ENCODE measurements at regions not wholly inside any gene's neighbourhood (a gene's known extent, or its start where the extent isn't known, plus 50 kb on each side); places are given as distances from the start of the nearest gene placed in this dataset.

- H3K4me1 ChIP-seq (ENCODE audit: control insufficient read depth, insufficient read depth, low read length) = no peaks in the 10 kb centered on the region
- no peak for DNase-seq
- intact Hi-C loops (cut with DNase I) = no loop called here
- no peaks in the 10 kb centered on the region for H3K9me3 ChIP-seq (ENCODE audit: control insufficient read depth, low read length)
- H3K27ac ChIP-seq (ENCODE audit: low read length) = no peak overlapping the region
- WGBS = 77% methylated on average over 5 of the region's 5 CpGs
- ATAC-seq = no peak
- no peak overlapping the region for H3K4me3 ChIP-seq (ENCODE audit: low read length)
- no peaks in the 10 kb centered on the region for H3K27me3 ChIP-seq (ENCODE audit: control insufficient read depth, insufficient read depth)
Measured at GRCh38 chr10:8628351-8628750, 573.9 kb downstream of the GATA3 start.

- no peak overlapping the region for H3K27ac ChIP-seq (ENCODE audit: low read length)
- ATAC-seq = no peak
- no peak for DNase-seq
- H3K9me3 ChIP-seq (ENCODE audit: control insufficient read depth, low read length) = no peaks in the 10 kb centered on the region
- H3K4me3 ChIP-seq (ENCODE audit: low read length) = no peak overlapping the region
- peaks cover 3% of the 10 kb centered on the region for H3K4me1 ChIP-seq (ENCODE audit: control insufficient read depth, insufficient read depth, low read length)
- intact Hi-C loops (cut with DNase I) = no loop called here
- WGBS = 77% methylated on average over 1 of the region's 1 CpG
- H3K27me3 ChIP-seq (ENCODE audit: control insufficient read depth, insufficient read depth) = no peaks in the 10 kb centered on the region
Measured at GRCh38 chr10:8633909-8634308, 579.4 kb downstream of the GATA3 start.

- Histone ChIP-seq H3K27ac (ENCODE audit: low read length) (no peak overlapping the region), H3K27me3 (ENCODE audit: control insufficient read depth, insufficient read depth) (no peaks in the 10 kb centered on the region), H3K4me1 (ENCODE audit: control insufficient read depth, insufficient read depth, low read length) (peaks cover 3% of the 10 kb centered on the region), H3K4me3 (ENCODE audit: low read length) (no peak overlapping the region), H3K9me3 (ENCODE audit: control insufficient read depth, low read length) (no peaks in the 10 kb centered on the region)
- DNase-seq (no peak), ATAC-seq (no peak)
- WGBS = 89% methylated on average over 9 of the region's 9 CpGs
- intact Hi-C loops (cut with DNase I) = no loop called here
Measured at GRCh38 chr10:8636371-8636770, 581.9 kb downstream of the GATA3 start.

- Histone ChIP-seq H3K4me1 (ENCODE audit: control insufficient read depth, insufficient read depth, low read length) (peaks cover 3% of the 10 kb centered on the region), H3K9me3 (ENCODE audit: control insufficient read depth, low read length) (no peaks in the 10 kb centered on the region), H3K27ac (ENCODE audit: low read length) (no peak overlapping the region), H3K4me3 (ENCODE audit: low read length) (no peak overlapping the region), H3K27me3 (ENCODE audit: control insufficient read depth, insufficient read depth) (no peaks in the 10 kb centered on the region)
- WGBS = 49% methylated on average over 4 of the region's 4 CpGs
- intact Hi-C loops (cut with DNase I) = no loop called here
- DNase-seq (no peak), ATAC-seq (peak in 1 of 2 donors; percentile 26)
Measured at GRCh38 chr10:8637640-8638039, 583.2 kb downstream of the GATA3 start.

- 56% methylated on average over 4 of the region's 4 CpGs for WGBS
- intact Hi-C loops (cut with DNase I) = no loop called here
- no peaks in the 10 kb centered on the region for H3K27me3 ChIP-seq (ENCODE audit: control insufficient read depth, insufficient read depth)
Measured at GRCh38 chr10:8638088-8638672, 583.7 kb downstream of the GATA3 start.

DNA sequence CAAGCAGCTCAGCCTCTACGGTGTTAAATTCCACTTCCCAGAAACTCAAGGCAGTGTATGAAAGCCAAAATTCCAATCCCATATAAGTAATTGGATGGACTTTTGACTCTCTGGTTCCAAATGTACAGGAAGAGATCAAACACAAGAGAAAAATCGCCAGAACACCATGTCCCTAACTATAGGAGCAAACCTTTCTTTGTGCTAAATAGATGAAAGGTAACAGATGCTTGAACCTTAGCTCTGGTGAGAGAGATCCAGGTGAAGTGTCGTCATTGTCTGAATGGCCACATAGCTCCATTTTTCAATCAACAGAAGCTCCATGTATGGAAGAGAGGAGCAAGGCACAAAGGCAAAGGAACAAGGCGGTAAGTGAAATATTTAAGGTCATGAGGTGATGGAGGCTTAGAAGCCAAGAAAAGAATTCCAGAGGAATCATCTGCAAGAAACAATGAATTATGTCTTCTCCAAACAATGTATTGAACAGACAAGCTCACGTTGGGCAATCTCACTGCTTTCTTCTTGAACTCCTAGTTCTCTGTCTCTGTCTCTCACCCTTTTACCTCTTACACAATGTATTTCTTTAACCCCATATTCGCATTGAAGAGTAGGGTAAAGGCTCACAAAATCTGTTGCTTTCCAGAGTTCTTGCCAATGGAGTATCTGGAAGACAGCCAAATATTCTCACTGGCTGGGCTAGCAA is 585.1 kb downstream of the GATA3 start:
- ATAC-seq (no peak), DNase-seq (no peak)
- intact Hi-C loops (cut with DNase I) = no loop called here
- 63% methylated on average over 6 of the region's 6 CpGs for WGBS
- H3K27ac ChIP-seq (ENCODE audit: low read length) = no peak overlapping the region
- H3K9me3 ChIP-seq (ENCODE audit: control insufficient read depth, low read length) = no peaks in the 10 kb centered on the region
- H3K4me1 ChIP-seq (ENCODE audit: control insufficient read depth, insufficient read depth, low read length) = peaks cover 3% of the 10 kb centered on the region
- no peaks in the 10 kb centered on the region for H3K27me3 ChIP-seq (ENCODE audit: control insufficient read depth, insufficient read depth)
- H3K4me3 ChIP-seq (ENCODE audit: low read length) = no peak overlapping the region

More at GRCh38 chr10:8638088-8638672, 583.7 kb downstream of the GATA3 start:
- DNase-seq (no peak), ATAC-seq (no peak)
- Histone ChIP-seq H3K27ac (ENCODE audit: low read length) (no peak overlapping the region), H3K4me3 (ENCODE audit: low read length) (no peak overlapping the region), H3K4me1 (ENCODE audit: control insufficient read depth, insufficient read depth, low read length) (peaks cover 3% of the 10 kb centered on the region), H3K9me3 (ENCODE audit: control insufficient read depth, low read length) (no peaks in the 10 kb centered on the region)

- DNase-seq = no peak
- no peak for ATAC-seq
- no peak overlapping the region for H3K4me3 ChIP-seq (ENCODE audit: low read length)
- H3K27ac ChIP-seq (ENCODE audit: low read length) = no peak overlapping the region
- H3K4me1 ChIP-seq (ENCODE audit: control insufficient read depth, insufficient read depth, low read length) = peaks cover 3% of the 10 kb centered on the region
- 63% methylated on average over 3 of the region's 3 CpGs for WGBS
- intact Hi-C loops (cut with DNase I) = no loop called here
- no peaks in the 10 kb centered on the region for H3K27me3 ChIP-seq (ENCODE audit: control insufficient read depth, insufficient read depth)
- no peaks in the 10 kb centered on the region for H3K9me3 ChIP-seq (ENCODE audit: control insufficient read depth, low read length)
Measured at GRCh38 chr10:8640301-8640700, 585.8 kb downstream of the GATA3 start.

- Histone ChIP-seq H3K4me3 (ENCODE audit: low read length) (no peak overlapping the region), H3K27me3 (ENCODE audit: control insufficient read depth, insufficient read depth) (no peaks in the 10 kb centered on the region), H3K4me1 (ENCODE audit: control insufficient read depth, insufficient read depth, low read length) (peaks cover 3% of the 10 kb centered on the region), H3K27ac (ENCODE audit: low read length) (no peak overlapping the region), H3K9me3 (ENCODE audit: control insufficient read depth, low read length) (no peaks in the 10 kb centered on the region)
- DNase-seq (no peak), ATAC-seq (no peak)
- intact Hi-C loops (cut with DNase I) = no loop called here
Measured at GRCh38 chr10:8640878-8641277, 586.4 kb downstream of the GATA3 start.

DNA sequence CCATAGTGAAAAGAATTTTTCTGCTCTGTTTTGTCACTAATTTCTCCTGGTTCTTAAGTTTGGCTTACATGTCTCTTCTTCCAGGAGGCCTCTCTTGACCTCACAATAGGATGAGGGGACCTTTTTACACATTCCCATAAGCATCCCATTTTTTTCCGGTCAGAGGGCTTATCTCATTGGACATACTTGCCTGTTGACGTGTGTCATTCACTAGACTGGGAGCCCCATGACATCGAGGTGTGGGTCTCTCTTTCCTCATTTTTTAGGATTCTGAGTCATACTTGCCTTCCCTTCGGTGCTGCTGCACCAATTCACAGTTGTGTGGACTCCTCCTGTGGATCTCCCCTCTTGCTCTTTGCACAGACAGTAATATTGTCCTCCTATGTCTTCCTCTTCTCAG is 601.8 kb downstream of the GATA3 start:
- Histone ChIP-seq H3K27ac (ENCODE audit: low read length) (no peak overlapping the region), H3K27me3 (ENCODE audit: control insufficient read depth, insufficient read depth) (no peaks in the 10 kb centered on the region), H3K4me3 (ENCODE audit: low read length) (no peak overlapping the region), H3K4me1 (ENCODE audit: control insufficient read depth, insufficient read depth, low read length) (no peaks in the 10 kb centered on the region), H3K9me3 (ENCODE audit: control insufficient read depth, low read length) (no peaks in the 10 kb centered on the region)
- WGBS = 69% methylated on average over 4 of the region's 4 CpGs
- intact Hi-C loops (cut with DNase I) = no loop called here
- ATAC-seq = no peak
- DNase-seq = no peak

GRCh38 chr10:8659982-8660381 is 605.5 kb downstream of the GATA3 start:
- Histone ChIP-seq H3K9me3 (ENCODE audit: control insufficient read depth, low read length) (no peaks in the 10 kb centered on the region), H3K4me1 (ENCODE audit: control insufficient read depth, insufficient read depth, low read length) (no peaks in the 10 kb centered on the region), H3K27ac (ENCODE audit: low read length) (no peak overlapping the region), H3K4me3 (ENCODE audit: low read length) (no peak overlapping the region), H3K27me3 (ENCODE audit: control insufficient read depth, insufficient read depth) (no peaks in the 10 kb centered on the region)
- DNase-seq (no peak), ATAC-seq (no peak)
- WGBS = 62% methylated on average over 2 of the region's 2 CpGs
- intact Hi-C loops (cut with DNase I) = no loop called here

DNA sequence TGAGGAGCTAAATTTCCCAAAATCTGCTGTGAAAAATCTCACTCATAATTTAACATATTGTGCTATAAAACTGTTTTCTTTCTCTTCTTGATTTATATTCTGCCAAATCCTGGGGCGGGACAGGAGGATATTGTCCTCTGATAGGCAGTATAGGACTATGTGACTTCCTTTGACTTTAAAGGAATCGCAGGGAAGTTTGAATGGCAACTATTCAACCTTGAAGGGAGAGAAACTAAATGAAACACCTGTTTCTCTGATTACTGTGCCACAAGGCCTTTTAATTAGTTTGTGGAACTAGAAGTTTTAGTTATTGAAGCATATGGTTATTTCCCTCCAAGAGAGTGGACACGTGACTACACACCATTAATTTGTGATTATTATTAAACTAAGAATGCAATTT is 607.4 kb downstream of the GATA3 start:
- Histone ChIP-seq H3K9me3 (ENCODE audit: control insufficient read depth, low read length) (no peaks in the 10 kb centered on the region), H3K4me1 (ENCODE audit: control insufficient read depth, insufficient read depth, low read length) (no peaks in the 10 kb centered on the region), H3K27me3 (ENCODE audit: control insufficient read depth, insufficient read depth) (no peaks in the 10 kb centered on the region), H3K4me3 (ENCODE audit: low read length) (no peak overlapping the region), H3K27ac (ENCODE audit: low read length) (no peak overlapping the region)
- DNase-seq (no peak), ATAC-seq (no peak)
- WGBS = 73% methylated on average over 3 of the region's 3 CpGs
- intact Hi-C loops (cut with DNase I) = no loop called here

DNA sequence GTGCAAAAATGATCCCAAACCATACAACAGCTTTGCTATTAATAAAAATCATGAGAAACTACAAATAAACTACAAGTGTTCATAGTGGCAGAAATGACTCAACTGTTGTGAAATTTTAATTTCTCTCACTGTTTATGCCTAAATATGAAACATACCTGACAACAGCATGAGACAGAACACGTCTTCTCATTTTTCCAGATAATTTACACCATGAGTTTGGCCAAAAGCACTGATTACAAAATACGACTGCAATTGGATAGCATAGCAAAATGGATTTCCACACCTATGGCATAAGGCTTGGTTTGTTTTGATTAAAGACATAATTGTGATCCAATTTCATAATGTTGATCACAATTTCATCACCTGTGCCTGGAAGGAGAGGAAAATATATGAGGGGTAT is 608.6 kb downstream of the GATA3 start:
- intact Hi-C loops (cut with DNase I) = no loop called here
- peaks cover 2% of the 10 kb centered on the region for H3K9me3 ChIP-seq (ENCODE audit: control insufficient read depth, low read length)
- H3K4me3 ChIP-seq (ENCODE audit: low read length) = no peak overlapping the region
- no peaks in the 10 kb centered on the region for H3K4me1 ChIP-seq (ENCODE audit: control insufficient read depth, insufficient read depth, low read length)
- H3K27ac ChIP-seq (ENCODE audit: low read length) = no peak overlapping the region
- WGBS = 72% methylated on average over 2 of the region's 2 CpGs
- H3K27me3 ChIP-seq (ENCODE audit: control insufficient read depth, insufficient read depth) = no peaks in the 10 kb centered on the region
- DNase-seq = no peak
- ATAC-seq = no peak

All from right cardiac atrium (tissue), 5 donors.